K562 (cell line): ENCODE measurements at regions not wholly inside any gene's neighbourhood (a gene's known extent, or its start where the extent isn't known, plus 50 kb on each side); places are given as distances from the start of the nearest gene placed in this dataset.

Experiments
- ATF1 ChIP-seq, 2 experiments: fragments of 450-650 bp in 1 of 2; IDR thresholded peaks; 2 replicates each; pipeline ENCODE4 v1.6.1; 2016; ENCODE audit warnings: missing compliant biosample characterization in 1 of 2, missing genetic modification characterization in 1 of 2
- ATF7 ChIP-seq: fragments of 450-650 bp; IDR thresholded peaks from 2 replicates; pipeline ENCODE4 v1.7.1; 2014; ENCODE audit warnings: mild to moderate bottlenecking, moderate library complexity
- BCL6 ChIP-seq: fragments of 250-450 bp; sonication (Bioruptor Pico); IDR thresholded peaks from 2 replicates; pipeline ENCODE4 v1.4.0; 2020
- CREB1 ChIP-seq, 2 experiments: sonication (generic) in 1 of 2; formaldehyde crosslinking in 1 of 2; IDR thresholded peaks; 2 replicates each; pipeline versions ENCODE4 v1.6.1 to v1.8.0; 2012 to 2022; ENCODE audit warnings: inconsistent platforms in 1 of 2, mild to moderate bottlenecking in 1 of 2, missing genetic modification reagents in 1 of 2, moderate library complexity in 1 of 2
- CTCF ChIP-seq, 3 experiments: IDR thresholded peaks in 2 of 3; conservative IDR thresholded peaks in 1 of 3; 2 replicates each; pipeline ENCODE4 v1.5.1; 2011 to 2012; ENCODE audit warnings: low read length in 3 of 3, mild to moderate bottlenecking in 3 of 3, control low read depth in 2 of 3, improper control_type of control experiment in 1 of 3, inconsistent platforms in 1 of 3, low read depth in 1 of 3, mixed read lengths in 1 of 3, moderate library complexity in 1 of 3; ENCODE audit not compliant: insufficient read depth in 2 of 3
- E4F1 ChIP-seq: fragments of 250-450 bp; sonication (Bioruptor Pico); IDR thresholded peaks from 2 replicates; pipeline ENCODE4 v1.5.0; 2021; ENCODE audit warnings: mild to moderate bottlenecking, borderline replicate concordance
- EP400 ChIP-seq: fragments of 450-650 bp; IDR thresholded peaks from 2 replicates; pipeline ENCODE4 v1.6.1; 2017; ENCODE audit warnings: antibody characterized with exemption, mild to moderate bottlenecking, moderate library complexity
- FOXP4 ChIP-seq: sonication (generic); formaldehyde crosslinking; IDR thresholded peaks from 2 replicates; pipeline ENCODE4 v1.8.0; 2022; ENCODE audit warnings: mild to moderate bottlenecking, missing genetic modification reagents, borderline replicate concordance
- MAFK ChIP-seq: IDR thresholded peaks from 2 replicates; pipeline ENCODE4 v1.6.1; 2011; ENCODE audit warnings: low read length, improper control_type of control experiment
- MECOM ChIP-seq: fragments of 250-450 bp; sonication (Bioruptor Pico); IDR thresholded peaks from 2 replicates; pipeline ENCODE4 v1.8.0; 2022; ENCODE audit warnings: inconsistent platforms
- NR3C1 ChIP-seq: sonication (generic); formaldehyde crosslinking; IDR thresholded peaks from 2 replicates; pipeline ENCODE4 v1.8.1; 2022; ENCODE audit warnings: missing genetic modification reagents
- RFX5 ChIP-seq: IDR thresholded peaks from 2 replicates; pipeline ENCODE4 v1.6.1; 2011; ENCODE audit warnings: low read depth, mild to moderate bottlenecking, improper control_type of control experiment, low read length
- SP1 ChIP-seq: sonication (generic); formaldehyde crosslinking; IDR thresholded peaks from 2 replicates; pipeline ENCODE4 v1.8.1; 2022; ENCODE audit warnings: mild to moderate bottlenecking, missing genetic modification reagents
- ZNF436 ChIP-seq: fragments of 250-450, 450-650 bp; sonication (Bioruptor Pico); formaldehyde crosslinking; IDR thresholded peaks from 2 replicates; pipeline ENCODE4 v1.7.0; 2020; ENCODE audit warnings: mild to moderate bottlenecking

- TF ChIP-seq SP1 (no peak), NR3C1 (no peak), CTCF (IDR thresholded peaks at IDR 0.05 in 2 of 3, conservative IDR thresholded peaks at IDR 0.05 in 1 of 3; ENCODE audit: insufficient read depth in 2 of 3, low read depth in 1 of 3, low read length in 3 of 3) (no peak), EP400 (no peak), E4F1 (CRISPR knock-in tag) (no peak), BCL6 (CRISPR knock-in tag) (no peak), CREB1 (IDR thresholded peaks at IDR 0.05) (no peak), CREB1 (CRISPR knock-in tag; IDR thresholded peaks at IDR 0.05) (no peak), MAFK (no peak), ZNF436 (no peak), FOXP4 (CRISPR knock-in tag) (no peak), MECOM (CRISPR knock-in tag) (no peak), ATF7 (no peak), RFX5 (no peak), ATF1 (CRISPR knock-in tag; IDR thresholded peaks at IDR 0.05) (no peak), ATF1 (tag; IDR thresholded peaks at IDR 0.05) (no peak)
These were observed 115.6 kb upstream of the SIRPA start for GRCh38 chr20:1779567-1779966.
